Astrocyte (in vitro differentiated cells and primary cell): ENCODE measurements at regions not wholly inside any gene's neighbourhood (a gene's known extent, or its start where the extent isn't known, plus 50 kb on each side); places are given as distances from the start of the nearest gene placed in this dataset.
A peak's percentile ranks its signal among the peaks of the same experiment; 100 is the strongest.

Experiments
- DNase-seq: peaks from one replicate; pipeline ENCODE4 v3.0.0-alpha.2; 2010; ENCODE audit warnings: low read depth
- FAIRE-seq: peaks from 2 replicates; lab custom pipeline; 2011; peaks lifted over from hg19 to GRCh38; lab: Jason Lieb, UNC
- H2AFZ ChIP-seq: 2 replicates; pipeline ENCODE4 v1.6.0; 2012; ENCODE audit warnings: low read depth, low read length, inconsistent platforms
- H3K27ac ChIP-seq: 2 replicates; pipeline ENCODE4 v1.5.1; 2011; ENCODE audit warnings: low read depth, low read length, inconsistent platforms
- H3K27me3 ChIP-seq: 2 replicates; pipeline ENCODE4 v1.6.0; 2011; ENCODE audit warnings: low read length, inconsistent platforms; ENCODE audit not compliant: insufficient read depth
- H3K36me3 ChIP-seq: 2 replicates; pipeline ENCODE4 v1.5.1; 2011; ENCODE audit warnings: low read length, inconsistent platforms; ENCODE audit not compliant: insufficient read depth
- H3K4me1 ChIP-seq: 2 replicates; pipeline ENCODE4 v1.5.1; 2011; ENCODE audit warnings: low read length, inconsistent platforms; ENCODE audit not compliant: insufficient read depth
- H3K4me2 ChIP-seq: 2 replicates; pipeline ENCODE4 v1.6.0; 2012; ENCODE audit warnings: low read length, inconsistent platforms
- H3K4me3 ChIP-seq: 2 replicates; pipeline ENCODE4 v1.5.1; 2011; ENCODE audit warnings: low read depth, mild to moderate bottlenecking, low read length, inconsistent platforms; ENCODE audit not compliant: insufficient read depth
- H3K79me2 ChIP-seq: 2 replicates; pipeline ENCODE4 v1.6.0; 2012; ENCODE audit warnings: mild to moderate bottlenecking, low read length, inconsistent platforms; ENCODE audit not compliant: insufficient read depth
- H3K9ac ChIP-seq: 2 replicates; pipeline ENCODE4 v1.6.0; 2012; ENCODE audit warnings: mild to moderate bottlenecking, low read length, inconsistent platforms
- H3K9me3 ChIP-seq: 2 replicates; pipeline ENCODE4 v1.5.1; 2012; ENCODE audit warnings: low read depth, mild to moderate bottlenecking, low read length, inconsistent platforms; ENCODE audit not compliant: insufficient read depth
- H4K20me1 ChIP-seq: 2 replicates; pipeline ENCODE4 v1.6.0; 2012; ENCODE audit warnings: low read length, inconsistent platforms; ENCODE audit not compliant: insufficient read depth
- H3K27ac Mint-ChIP-seq: one replicate; pipeline ENCODE4 v1.8.0; 2021; ENCODE audit warnings: mild to moderate bottlenecking, mixed read lengths; ENCODE audit not compliant: unreplicated experiment
- H3K27me3 Mint-ChIP-seq: one replicate; pipeline ENCODE4 v1.8.0; 2021; ENCODE audit warnings: low read depth, mixed read lengths; ENCODE audit not compliant: unreplicated experiment
- H3K36me3 Mint-ChIP-seq: one replicate; pipeline ENCODE4 v1.8.0; 2021; ENCODE audit warnings: low read depth, mixed read lengths; ENCODE audit not compliant: unreplicated experiment
- H3K4me1 Mint-ChIP-seq: one replicate; pipeline ENCODE4 v1.8.0; 2021; ENCODE audit warnings: low read depth, mixed read lengths; ENCODE audit not compliant: unreplicated experiment
- H3K4me3 Mint-ChIP-seq: one replicate; pipeline ENCODE4 v1.8.0; 2021; ENCODE audit warnings: mild to moderate bottlenecking, moderate library complexity, mixed read lengths; ENCODE audit not compliant: unreplicated experiment
- H3K9me3 Mint-ChIP-seq: one replicate; pipeline ENCODE4 v1.8.0; 2021; ENCODE audit warnings: mild to moderate bottlenecking, mixed read lengths; ENCODE audit not compliant: unreplicated experiment
- EZH2 ChIP-seq: IDR thresholded peaks from 2 replicates; pipeline ENCODE4 v1.6.1; 2012; ENCODE audit warnings: mild to moderate bottlenecking, low read length, inconsistent platforms; ENCODE audit not compliant: insufficient read depth
- TF ChIP-seq, protein P1 (sequence below): IDR thresholded peaks from 2 replicates; pipeline ENCODE4 v1.5.1; 2011; ENCODE audit warnings: low read depth, mild to moderate bottlenecking, inconsistent platforms, low read length, moderate library complexity; ENCODE audit not compliant: insufficient read depth

DNA sequence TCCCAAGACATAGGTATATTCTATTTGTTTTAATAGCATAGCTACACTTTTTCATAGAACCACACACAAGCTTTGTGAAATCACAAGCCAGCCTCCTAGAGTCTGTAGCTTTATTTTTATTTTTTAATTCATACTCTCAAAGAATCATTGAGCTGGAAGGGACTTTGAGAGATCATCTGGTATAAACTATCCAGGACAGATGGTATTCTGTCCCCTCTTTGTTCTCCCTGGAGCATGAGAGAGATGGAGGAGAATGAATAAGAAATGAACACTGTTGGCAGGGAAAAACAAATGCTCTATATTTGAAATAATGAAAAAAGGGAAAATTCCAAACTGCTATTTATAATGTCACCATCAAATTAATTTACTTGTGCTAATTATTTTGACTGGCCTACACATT lies 338.7 kb upstream of the IL12A start:
- H3K9me3 Mint-ChIP-seq: peaks cover 2% of the 10 kb centered on the region
- Histone ChIP-seq H3K4me3 (no peak overlapping the region), H3K36me3 (no peaks in the 10 kb centered on the region), H4K20me1 (no peaks in the 10 kb centered on the region), H3K27ac (no peak overlapping the region), H3K9ac (no peak overlapping the region), H3K27me3 (no peaks in the 10 kb centered on the region), H2AFZ (no peak overlapping the region), H3K4me1 (peaks cover 3% of the 10 kb centered on the region), H3K79me2 (no peaks in the 10 kb centered on the region), H3K4me2 (no peak overlapping the region), H3K9me3 (no peaks in the 10 kb centered on the region)
- no peak overlapping the region for H3K27ac Mint-ChIP-seq
- no peaks in the 10 kb centered on the region for H3K36me3 Mint-ChIP-seq
- peaks cover 6% of the 10 kb centered on the region for H3K27me3 Mint-ChIP-seq
- no peak for FAIRE-seq
- no peaks in the 10 kb centered on the region for H3K4me1 Mint-ChIP-seq
- no peak overlapping the region for H3K4me3 Mint-ChIP-seq
- TF ChIP-seq EZH2: no peak
- TF ChIP-seq, protein P1, sequence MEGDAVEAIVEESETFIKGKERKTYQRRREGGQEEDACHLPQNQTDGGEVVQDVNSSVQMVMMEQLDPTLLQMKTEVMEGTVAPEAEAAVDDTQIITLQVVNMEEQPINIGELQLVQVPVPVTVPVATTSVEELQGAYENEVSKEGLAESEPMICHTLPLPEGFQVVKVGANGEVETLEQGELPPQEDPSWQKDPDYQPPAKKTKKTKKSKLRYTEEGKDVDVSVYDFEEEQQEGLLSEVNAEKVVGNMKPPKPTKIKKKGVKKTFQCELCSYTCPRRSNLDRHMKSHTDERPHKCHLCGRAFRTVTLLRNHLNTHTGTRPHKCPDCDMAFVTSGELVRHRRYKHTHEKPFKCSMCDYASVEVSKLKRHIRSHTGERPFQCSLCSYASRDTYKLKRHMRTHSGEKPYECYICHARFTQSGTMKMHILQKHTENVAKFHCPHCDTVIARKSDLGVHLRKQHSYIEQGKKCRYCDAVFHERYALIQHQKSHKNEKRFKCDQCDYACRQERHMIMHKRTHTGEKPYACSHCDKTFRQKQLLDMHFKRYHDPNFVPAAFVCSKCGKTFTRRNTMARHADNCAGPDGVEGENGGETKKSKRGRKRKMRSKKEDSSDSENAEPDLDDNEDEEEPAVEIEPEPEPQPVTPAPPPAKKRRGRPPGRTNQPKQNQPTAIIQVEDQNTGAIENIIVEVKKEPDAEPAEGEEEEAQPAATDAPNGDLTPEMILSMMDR: no peak
- DNase-seq: no peak

DNA sequence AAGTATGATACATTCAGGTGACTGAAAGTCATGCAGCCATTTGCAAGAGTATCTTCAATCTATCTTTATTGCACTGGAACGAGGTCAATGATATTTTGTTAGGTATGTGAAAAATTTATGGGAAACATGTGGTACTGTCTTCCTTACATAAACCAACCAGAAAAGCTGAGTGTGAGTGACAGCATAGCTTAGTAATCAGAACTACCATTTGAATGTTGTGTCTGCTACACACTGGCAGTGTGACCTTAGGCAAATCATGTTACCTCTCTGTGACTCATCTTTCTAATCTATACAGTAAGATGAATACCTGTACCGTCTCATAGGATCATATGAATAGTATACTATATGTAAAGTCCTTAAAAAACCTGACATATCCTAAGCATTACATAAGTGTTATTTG lies 337.9 kb upstream of the IL12A start:
- no peak for TF ChIP-seq EZH2
- TF ChIP-seq, protein P1: no peak
- H3K27ac ChIP-seq: no peak overlapping the region
- no peak overlapping the region for H3K4me3 Mint-ChIP-seq
- FAIRE-seq (peak; percentile 29), DNase-seq (no peak)
- no peak overlapping the region for H3K4me2 ChIP-seq
- no peak overlapping the region for H3K4me3 ChIP-seq
- peaks cover 3% of the 10 kb centered on the region for H3K4me1 ChIP-seq
- no peaks in the 10 kb centered on the region for H3K79me2 ChIP-seq
- peaks cover 2% of the 10 kb centered on the region for H3K9me3 Mint-ChIP-seq
- H3K4me1 Mint-ChIP-seq: no peaks in the 10 kb centered on the region
- H3K27ac Mint-ChIP-seq: no peak overlapping the region
- no peaks in the 10 kb centered on the region for H3K9me3 ChIP-seq
- peaks cover 4% of the 10 kb centered on the region for H3K27me3 Mint-ChIP-seq
- no peak overlapping the region for H3K9ac ChIP-seq
- H3K36me3 Mint-ChIP-seq: no peaks in the 10 kb centered on the region
- H3K36me3 ChIP-seq: no peaks in the 10 kb centered on the region
- H3K27me3 ChIP-seq: no peaks in the 10 kb centered on the region
- no peaks in the 10 kb centered on the region for H4K20me1 ChIP-seq
- H2AFZ ChIP-seq: no peak overlapping the region

DNA sequence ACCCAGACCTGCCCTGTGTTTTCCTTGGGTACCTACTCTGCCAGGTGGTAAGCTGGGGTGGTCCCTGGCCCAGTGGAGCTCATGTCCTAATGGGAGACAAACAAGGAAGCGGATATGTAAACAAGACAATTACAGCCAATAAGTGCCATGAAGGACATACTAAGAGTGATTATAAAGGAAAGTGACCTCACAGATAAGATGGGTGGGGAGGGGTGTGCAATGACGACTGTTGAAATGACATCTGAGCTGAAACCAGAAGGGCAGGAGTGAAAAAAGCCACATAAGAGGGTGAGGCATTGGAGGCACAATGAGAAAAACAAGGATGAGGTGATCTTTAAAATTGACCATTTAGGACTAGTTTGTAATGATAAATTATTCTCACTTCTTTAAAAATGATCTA lies 336.2 kb upstream of the IL12A start:
- no peak overlapping the region for H3K4me3 Mint-ChIP-seq
- H3K4me2 ChIP-seq: no peak overlapping the region
- no peak for TF ChIP-seq EZH2
- TF ChIP-seq, protein P1: no peak

More for the DNA sequence above, 336.2 kb upstream of the IL12A start:
- no peaks in the 10 kb centered on the region for H3K4me1 Mint-ChIP-seq
- Histone ChIP-seq H2AFZ (no peak overlapping the region), H3K9ac (no peak overlapping the region), H4K20me1 (no peaks in the 10 kb centered on the region), H3K79me2 (no peaks in the 10 kb centered on the region), H3K4me3 (no peak overlapping the region), H3K9me3 (no peaks in the 10 kb centered on the region), H3K4me1 (no peaks in the 10 kb centered on the region), H3K27ac (no peak overlapping the region), H3K36me3 (no peaks in the 10 kb centered on the region), H3K27me3 (no peaks in the 10 kb centered on the region)
- H3K36me3 Mint-ChIP-seq: no peaks in the 10 kb centered on the region
- peaks cover 2% of the 10 kb centered on the region for H3K9me3 Mint-ChIP-seq
- no peak for DNase-seq
- FAIRE-seq: no peak
- H3K27me3 Mint-ChIP-seq: peaks cover 2% of the 10 kb centered on the region
- no peak overlapping the region for H3K27ac Mint-ChIP-seq
